ENCODE measurements at regions not wholly inside any gene's neighbourhood (a gene's known extent, or its start where the extent isn't known, plus 50 kb on each side); places are given as distances from the start of the nearest gene placed in this dataset.
"Not testable (repeated sequence)": the region's sequence is repeated elsewhere in the genome, so short reads cannot be mapped to it uniquely, and the experiment has no call there.

GRCh38 chr1:14415396-14415795 lies 183.1 kb upstream of the KAZN start:
- no peak overlapping the region for H3K4me3 ChIP-seq (ENCODE audit: low read depth, low read length)
- H3K36me3 ChIP-seq (ENCODE audit: control insufficient read depth, insufficient read depth, low read length) = no peaks in the 10 kb centered on the region
- FAIRE-seq (no peak), DNase-seq (ENCODE audit: low read depth) (no peak)
- no peak for TF ChIP-seq CTCF (IDR thresholded peaks at IDR 0.05; ENCODE audit: insufficient read depth, low read length, severe bottlenecking)
- no peaks in the 10 kb centered on the region for H3K27me3 ChIP-seq (ENCODE audit: control insufficient read depth, insufficient read depth, low read length)

DNA sequence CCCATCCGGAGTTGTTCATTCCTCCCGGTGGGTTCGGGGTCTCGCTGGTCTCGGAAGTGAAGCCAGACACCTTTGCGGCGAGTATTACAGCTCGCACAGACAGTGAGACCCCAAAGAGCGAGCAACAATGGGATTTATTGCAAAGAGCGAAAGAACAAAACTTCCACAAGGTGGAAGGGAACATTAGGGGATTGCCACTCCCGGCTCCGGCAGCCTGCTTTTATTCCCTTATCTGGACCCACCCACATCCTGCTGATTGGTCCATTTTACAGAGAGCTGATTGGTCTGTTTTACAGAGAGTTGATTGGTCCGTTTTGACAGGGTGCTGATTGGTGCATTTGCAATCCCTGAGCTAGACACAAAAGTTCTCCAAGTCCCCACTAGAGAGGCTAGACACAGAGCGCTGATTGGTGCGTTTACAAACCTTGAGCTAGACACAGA lies 178.7 kb upstream of the KAZN start:
- not testable (repeated sequence) for FAIRE-seq; H3K27me3 ChIP-seq (ENCODE audit: control insufficient read depth, insufficient read depth, low read length); H3K4me3 ChIP-seq (ENCODE audit: low read depth, low read length); DNase-seq (ENCODE audit: low read depth); H3K36me3 ChIP-seq (ENCODE audit: control insufficient read depth, insufficient read depth, low read length)

GRCh38 chr1:14420686-14421085 lies 177.8 kb upstream of the KAZN start:
- H3K27me3 ChIP-seq (ENCODE audit: control insufficient read depth, insufficient read depth, low read length) = no peaks in the 10 kb centered on the region
- no peak for DNase-seq (ENCODE audit: low read depth)
- H3K36me3 ChIP-seq (ENCODE audit: control insufficient read depth, insufficient read depth, low read length) = no peaks in the 10 kb centered on the region
- no peak for TF ChIP-seq CTCF (IDR thresholded peaks at IDR 0.05; ENCODE audit: insufficient read depth, low read length, severe bottlenecking)
- FAIRE-seq = no peak
- H3K4me3 ChIP-seq (ENCODE audit: low read depth, low read length) = no peak overlapping the region

DNA sequence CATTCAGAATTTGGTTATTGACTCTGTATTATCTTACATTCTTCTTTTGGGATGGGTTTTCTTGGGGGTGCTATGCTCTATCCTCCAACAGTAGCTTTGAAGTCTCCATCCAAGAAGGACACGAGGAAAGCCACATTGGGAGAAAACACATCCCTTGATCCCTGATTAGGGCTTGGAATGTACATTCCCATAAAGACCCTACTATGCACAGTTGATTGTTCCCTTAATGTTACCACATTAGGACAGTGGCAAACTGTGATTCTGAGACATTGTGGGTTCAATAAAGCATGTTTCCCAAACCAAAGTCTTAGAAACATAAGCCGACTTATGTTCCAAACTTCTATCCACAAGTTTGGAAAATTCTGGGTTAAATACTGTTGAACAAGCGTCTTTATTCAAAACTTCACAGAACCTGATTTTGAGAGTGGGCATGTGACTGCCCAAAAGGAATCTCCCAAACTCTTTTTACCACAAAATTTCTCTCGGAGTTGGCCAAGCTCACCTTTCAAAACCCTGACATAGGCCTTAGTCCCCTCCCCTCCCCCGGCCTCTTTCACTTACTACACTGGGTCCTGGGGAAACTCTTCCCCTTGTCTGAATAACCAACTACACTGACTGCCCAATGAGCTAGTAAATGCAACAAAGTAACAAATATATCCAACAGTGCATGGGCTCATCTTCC lies 177.0 kb upstream of the KAZN start:
- TF ChIP-seq CTCF (IDR thresholded peaks at IDR 0.05; ENCODE audit: insufficient read depth, low read length, severe bottlenecking) = no peak
- FAIRE-seq (no peak), DNase-seq (ENCODE audit: low read depth) (no peak)
- no peaks in the 10 kb centered on the region for H3K27me3 ChIP-seq (ENCODE audit: control insufficient read depth, insufficient read depth, low read length)
- H3K36me3 ChIP-seq (ENCODE audit: control insufficient read depth, insufficient read depth, low read length) = no peaks in the 10 kb centered on the region
- no peak overlapping the region for H3K4me3 ChIP-seq (ENCODE audit: low read depth, low read length)

DNA sequence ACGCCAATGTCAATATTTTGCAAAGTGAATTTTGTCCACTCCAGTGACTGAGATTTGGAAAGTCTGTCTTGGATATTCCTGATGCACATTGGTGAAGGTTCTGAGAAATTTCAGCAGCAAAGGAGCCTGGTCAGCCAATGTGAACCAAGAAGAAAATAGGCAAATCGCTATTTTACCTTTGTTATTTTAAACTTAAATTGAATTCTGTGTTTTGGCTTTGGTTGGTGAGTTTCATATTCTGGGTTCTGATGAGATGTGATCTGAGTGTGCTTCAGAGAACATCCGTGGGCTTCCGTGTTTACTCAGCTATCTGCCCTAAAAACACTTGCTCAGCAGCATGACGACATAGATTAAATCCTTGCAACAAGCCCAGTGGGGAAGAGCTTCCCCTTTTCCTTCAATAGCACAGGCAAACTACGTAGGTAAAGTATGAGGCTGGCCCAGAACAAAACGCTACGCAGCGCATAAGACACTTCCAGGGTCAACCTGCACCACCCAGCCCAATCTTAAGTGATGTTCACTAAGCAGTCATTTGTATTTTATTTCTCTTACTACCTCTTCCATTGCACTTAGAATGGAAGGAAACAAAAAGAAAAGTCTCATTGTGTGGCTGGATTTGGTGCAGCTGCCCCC lies 176.4 kb upstream of the KAZN start:
- FAIRE-seq (no peak), DNase-seq (ENCODE audit: low read depth) (no peak)
- Histone ChIP-seq H3K27me3 (ENCODE audit: control insufficient read depth, insufficient read depth, low read length) (no peaks in the 10 kb centered on the region), H3K4me3 (ENCODE audit: low read depth, low read length) (no peak overlapping the region), H3K36me3 (ENCODE audit: control insufficient read depth, insufficient read depth, low read length) (no peaks in the 10 kb centered on the region)
- TF ChIP-seq CTCF (IDR thresholded peaks at IDR 0.05; ENCODE audit: insufficient read depth, low read length, severe bottlenecking) = no peak

DNA sequence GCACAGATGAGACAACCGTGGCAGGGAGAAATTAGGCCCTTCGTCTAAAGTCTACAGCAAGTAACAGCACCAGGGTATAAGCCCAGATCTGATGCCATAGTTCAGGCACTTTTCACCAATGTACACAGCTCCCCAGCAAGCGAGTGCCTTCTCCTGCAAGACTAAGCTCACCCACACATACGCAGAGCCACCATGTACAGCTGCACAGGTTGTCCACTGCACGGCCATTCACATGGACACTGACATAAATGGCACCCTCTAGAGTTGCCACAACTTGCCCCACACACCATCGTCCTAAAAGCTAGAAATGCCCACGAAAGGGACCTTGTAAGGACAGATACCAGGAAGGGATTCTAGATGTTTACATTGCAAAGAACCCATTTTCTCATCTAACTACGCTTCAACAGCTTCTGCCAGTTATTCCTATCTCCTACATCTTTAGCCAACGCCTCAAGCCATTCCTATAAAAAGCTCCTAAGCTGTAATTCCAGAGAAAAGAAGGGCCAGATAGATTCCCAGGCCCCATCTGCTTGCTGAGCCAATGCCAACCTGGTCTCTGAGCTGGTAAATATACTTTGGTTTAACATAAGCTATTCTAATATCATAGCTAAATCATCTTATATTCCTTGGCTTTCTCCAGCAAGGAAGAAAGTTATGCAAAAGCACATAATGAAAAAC lies 174.0 kb upstream of the KAZN start:
- H3K27me3 ChIP-seq (ENCODE audit: control insufficient read depth, insufficient read depth, low read length) = no peaks in the 10 kb centered on the region
- TF ChIP-seq CTCF (IDR thresholded peaks at IDR 0.05; ENCODE audit: insufficient read depth, low read length, severe bottlenecking) = no peak
- no peak overlapping the region for H3K4me3 ChIP-seq (ENCODE audit: low read depth, low read length)
- DNase-seq (ENCODE audit: low read depth) = no peak
- H3K36me3 ChIP-seq (ENCODE audit: control insufficient read depth, insufficient read depth, low read length) = no peaks in the 10 kb centered on the region
- FAIRE-seq = no peak

All from bronchial epithelial cell (primary cell).